Activated CD4-positive, alpha-beta T cell treated with anti-CD3 and anti-CD28 coated beads for 36 hours (primary cell): ENCODE measurements at regions not wholly inside any gene's neighbourhood (a gene's known extent, or its start where the extent isn't known, plus 50 kb on each side); places are given as distances from the start of the nearest gene placed in this dataset.
"Not testable (repeated sequence)": the region's sequence is repeated elsewhere in the genome, so short reads cannot be mapped to it uniquely, and the experiment has no call there.

Source experiments
- ATAC-seq: fragments of 200-7000 bp; cut with Tn5 transposase; one replicate; pipeline ENCODE4 v1.10.0; 2021; ENCODE audit warnings: mild to moderate bottlenecking, moderate library complexity
- CTCF ChIA-PET: fragments of 350-600 bp; sonication (Branson Sonifier 250); formaldehyde crosslinking; loops from one replicate; lab custom pipeline; 2021; ENCODE audit warnings: antibody characterized with exemption; lab: Charles Lee
- POLR2A ChIA-PET: fragments of 350-600 bp; sonication (Branson Sonifier 250); formaldehyde crosslinking; loops from one replicate; lab custom pipeline; 2021; ENCODE audit warnings: antibody characterized with exemption, inconsistent platforms; lab: Charles Lee
- DNase-seq: peaks from one replicate; pipeline ENCODE4 v3.0.0-alpha.2; 2020
- H3K27ac Mint-ChIP-seq: one replicate; pipeline ENCODE4 v1.8.0; 2021; ENCODE audit warnings: mixed read lengths
- H3K27me3 Mint-ChIP-seq: one replicate; pipeline ENCODE4 v1.8.0; 2021; ENCODE audit warnings: mixed read lengths
- H3K36me3 Mint-ChIP-seq: one replicate; pipeline ENCODE4 v1.8.0; 2021; ENCODE audit warnings: low read depth, mixed read lengths
- H3K4me1 Mint-ChIP-seq: one replicate; pipeline ENCODE4 v1.8.0; 2021; ENCODE audit warnings: mixed read lengths
- H3K4me3 Mint-ChIP-seq: one replicate; pipeline ENCODE4 v1.8.0; 2021; ENCODE audit warnings: mild to moderate bottlenecking, moderate library complexity, mixed read lengths
- H3K9me3 Mint-ChIP-seq: one replicate; pipeline ENCODE4 v1.8.0; 2021; ENCODE audit warnings: low read depth, mixed read lengths
- intact Hi-C, 2 experiments: fragments of 100-400 bp; cut with DNase I in 1 of 2; cut with micrococcal nuclease in 1 of 2; formaldehyde crosslinking; loops; one replicate each; pipeline versions ENCODE4 v1.14.2 to v1.15.1; 2022 to 2024; cut with DNase I, micrococcal nuclease

- Mint-ChIP-seq H3K27me3 (no peaks in the 10 kb centered on the region), H3K36me3 (no peaks in the 10 kb centered on the region), H3K9me3 (peaks cover 15% of the 10 kb centered on the region), H3K4me1 (no peaks in the 10 kb centered on the region), H3K4me3 (no peak overlapping the region), H3K27ac (no peak overlapping the region)
- intact Hi-C loops, result no loop called here
- no peak for DNase-seq
- ChIA-PET POLR2A (no interaction called here), CTCF (no interaction called here)
- no peak for ATAC-seq
These were observed 684.6 kb upstream of the SOX11 start for GRCh38 chr2:5007596-5007995.

GRCh38 chr2:5019324-5019723 is 672.9 kb upstream of the SOX11 start:
- no peaks in the 10 kb centered on the region for H3K36me3 Mint-ChIP-seq
- intact Hi-C loops, result no loop called here
- ATAC-seq, result no peak
- no peak overlapping the region for H3K4me3 Mint-ChIP-seq
- no peak overlapping the region for H3K27ac Mint-ChIP-seq
- ChIA-PET CTCF (no interaction called here), POLR2A (no interaction called here)
- no peaks in the 10 kb centered on the region for H3K27me3 Mint-ChIP-seq
- H3K9me3 Mint-ChIP-seq, result peaks cover 22% of the 10 kb centered on the region
- DNase-seq, result no peak
- no peaks in the 10 kb centered on the region for H3K4me1 Mint-ChIP-seq

GRCh38 chr2:5020116-5020875 is 671.9 kb upstream of the SOX11 start:
- H3K9me3 Mint-ChIP-seq, result peaks cover 21% of the 10 kb centered on the region
- DNase-seq (no peak), ATAC-seq (no peak)
- CTCF ChIA-PET, result no interaction called here
- no peaks in the 10 kb centered on the region for H3K4me1 Mint-ChIP-seq
- H3K36me3 Mint-ChIP-seq, result no peaks in the 10 kb centered on the region
- intact Hi-C loops, result no loop called here
- H3K27ac Mint-ChIP-seq, result no peak overlapping the region
- H3K27me3 Mint-ChIP-seq, result no peaks in the 10 kb centered on the region
- POLR2A ChIA-PET, result no interaction called here
- no peak overlapping the region for H3K4me3 Mint-ChIP-seq

- H3K27me3 Mint-ChIP-seq, result no peaks in the 10 kb centered on the region
- H3K4me3 Mint-ChIP-seq, result no peak overlapping the region
- ChIA-PET POLR2A (no interaction called here), CTCF (no interaction called here)
- intact Hi-C loops, result no loop called here
- no peaks in the 10 kb centered on the region for H3K4me1 Mint-ChIP-seq
- H3K9me3 Mint-ChIP-seq, result peaks cover 21% of the 10 kb centered on the region
- ATAC-seq, result no peak
- H3K36me3 Mint-ChIP-seq, result no peaks in the 10 kb centered on the region
- no peak for DNase-seq
- H3K27ac Mint-ChIP-seq, result no peak overlapping the region
These were observed 671.0 kb upstream of the SOX11 start for GRCh38 chr2:5021136-5021535.

- ChIA-PET CTCF (no interaction called here), POLR2A (no interaction called here)
- Mint-ChIP-seq H3K27ac (no peak overlapping the region), H3K4me3 (no peak overlapping the region), H3K9me3 (peaks cover 21% of the 10 kb centered on the region), H3K4me1 (no peaks in the 10 kb centered on the region), H3K27me3 (no peaks in the 10 kb centered on the region), H3K36me3 (no peaks in the 10 kb centered on the region)
- intact Hi-C loops, result no loop called here
- DNase-seq, result no peak
- ATAC-seq, result no peak
These were observed 670.1 kb upstream of the SOX11 start for GRCh38 chr2:5022061-5022460.

GRCh38 chr2:5022708-5023635 is 669.2 kb upstream of the SOX11 start:
- CTCF ChIA-PET, ATAC-seq, H3K4me3 Mint-ChIP-seq, H3K27me3 Mint-ChIP-seq, POLR2A ChIA-PET, H3K36me3 Mint-ChIP-seq, DNase-seq, H3K27ac Mint-ChIP-seq, H3K4me1 Mint-ChIP-seq, intact Hi-C loops: not testable (repeated sequence)
- peaks cover 21% of the 10 kb centered on the region for H3K9me3 Mint-ChIP-seq

- CTCF ChIA-PET, result no interaction called here
- Mint-ChIP-seq H3K9me3 (peaks cover 18% of the 10 kb centered on the region), H3K4me3 (no peak overlapping the region), H3K36me3 (no peaks in the 10 kb centered on the region), H3K27ac (no peak overlapping the region), H3K4me1 (no peaks in the 10 kb centered on the region), H3K27me3 (no peaks in the 10 kb centered on the region)
- ATAC-seq, result no peak
- intact Hi-C loops, result no loop called here
- DNase-seq, result no peak
- POLR2A ChIA-PET, result no interaction called here
These were observed 665.5 kb upstream of the SOX11 start for GRCh38 chr2:5026571-5027234.

- ATAC-seq (no peak), DNase-seq (no peak)
- POLR2A ChIA-PET, result no interaction called here
- Mint-ChIP-seq H3K36me3 (no peaks in the 10 kb centered on the region), H3K9me3 (peaks cover 4% of the 10 kb centered on the region), H3K27me3 (no peaks in the 10 kb centered on the region), H3K4me1 (no peaks in the 10 kb centered on the region), H3K4me3 (no peak overlapping the region), H3K27ac (no peak overlapping the region)
- CTCF ChIA-PET, result no interaction called here
- intact Hi-C loops, result no loop called here
These were observed 657.1 kb upstream of the SOX11 start for GRCh38 chr2:5035057-5035488.

GRCh38 chr2:5036256-5036655 is 655.9 kb upstream of the SOX11 start:
- CTCF ChIA-PET, result no interaction called here
- Mint-ChIP-seq H3K27me3 (no peaks in the 10 kb centered on the region), H3K36me3 (no peaks in the 10 kb centered on the region), H3K27ac (no peak overlapping the region), H3K9me3 (peaks cover 4% of the 10 kb centered on the region), H3K4me1 (no peaks in the 10 kb centered on the region), H3K4me3 (no peak overlapping the region)
- POLR2A ChIA-PET, result no interaction called here
- DNase-seq, result no peak
- ATAC-seq, result no peak
- intact Hi-C loops, result no loop called here

GRCh38 chr2:5039241-5039975 is 652.8 kb upstream of the SOX11 start:
- no peak overlapping the region for H3K4me3 Mint-ChIP-seq
- H3K9me3 Mint-ChIP-seq, result peaks cover 2% of the 10 kb centered on the region
- POLR2A ChIA-PET, result no interaction called here
- no peaks in the 10 kb centered on the region for H3K27me3 Mint-ChIP-seq
- intact Hi-C loops, result no loop called here
- H3K27ac Mint-ChIP-seq, result no peak overlapping the region
- DNase-seq (no peak), ATAC-seq (no peak)
- no peaks in the 10 kb centered on the region for H3K4me1 Mint-ChIP-seq
- CTCF ChIA-PET, result no interaction called here
- H3K36me3 Mint-ChIP-seq, result no peaks in the 10 kb centered on the region

GRCh38 chr2:5040571-5040970 is 651.6 kb upstream of the SOX11 start:
- POLR2A ChIA-PET, result no interaction called here
- Mint-ChIP-seq H3K27me3 (no peaks in the 10 kb centered on the region), H3K9me3 (peaks cover 2% of the 10 kb centered on the region)

More at GRCh38 chr2:5040571-5040970, 651.6 kb upstream of the SOX11 start:
- CTCF ChIA-PET, result no interaction called here
- Mint-ChIP-seq H3K27ac (no peak overlapping the region), H3K4me3 (no peak overlapping the region), H3K4me1 (no peaks in the 10 kb centered on the region), H3K36me3 (no peaks in the 10 kb centered on the region)
- intact Hi-C loops, result no loop called here
- DNase-seq (no peak), ATAC-seq (no peak)
